ENCODE measurements at regions not wholly inside any gene's neighbourhood (a gene's known extent, or its start where the extent isn't known, plus 50 kb on each side); places are given as distances from the start of the nearest gene placed in this dataset.

- Histone ChIP-seq H3K4me3 (ENCODE audit: low read length) (no peak overlapping the region), H3K4me1 (ENCODE audit: insufficient read depth, low read length) (no peaks in the 10 kb centered on the region), H3K27me3 (ENCODE audit: control insufficient read depth in 1 of 2, insufficient read depth in 2 of 2, low read length in 2 of 2) (no peaks in the 10 kb centered on the region), H3K27ac (ENCODE audit: low read depth in 1 of 2, low read length in 2 of 2) (no peak overlapping the region), H3K9me3 (ENCODE audit: control insufficient read depth in 1 of 2, insufficient read depth in 1 of 2, low read length in 2 of 2) (peaks cover 0 to 17% of the 10 kb centered on the region in 2 experiments), H3K36me3 (ENCODE audit: insufficient read depth, low read length) (no peaks in the 10 kb centered on the region)
- Mint-ChIP-seq H3K4me3 (no peak overlapping the region), H3K27me3 (no peaks in the 10 kb centered on the region), H3K27ac (no peak overlapping the region), H3K9me3 (no peaks in the 10 kb centered on the region), H3K36me3 (ENCODE audit: low read depth) (no peaks in the 10 kb centered on the region), H3K4me1 (ENCODE audit: low read depth) (no peaks in the 10 kb centered on the region)
- ChIA-PET POLR2A (no interaction called here), CTCF (no interaction called here)
- DNase-seq, result no peak
- ATAC-seq (ENCODE audit: poor library complexity), result no peak
- intact Hi-C loops (cut with DNase I, micrococcal nuclease), result no loop called here
- TF ChIP-seq CTCF (IDR thresholded peaks at IDR 0.05), result no peak
Observed at GRCh38 chr4:3643518-3644433, 111.6 kb upstream of the LRPAP1 start.

- no peak for ATAC-seq (ENCODE audit: poor library complexity)
- Mint-ChIP-seq H3K27me3 (no peaks in the 10 kb centered on the region), H3K4me3 (no peak overlapping the region), H3K4me1 (ENCODE audit: low read depth) (no peaks in the 10 kb centered on the region), H3K36me3 (ENCODE audit: low read depth) (no peaks in the 10 kb centered on the region), H3K27ac (no peak overlapping the region), H3K9me3 (no peaks in the 10 kb centered on the region)
- intact Hi-C loops (cut with DNase I, micrococcal nuclease), result no loop called here
- Histone ChIP-seq H3K9me3 (ENCODE audit: control insufficient read depth in 1 of 2, insufficient read depth in 1 of 2, low read length in 2 of 2) (peaks cover 0 to 17% of the 10 kb centered on the region in 2 experiments), H3K4me1 (ENCODE audit: insufficient read depth, low read length) (no peaks in the 10 kb centered on the region), H3K27me3 (ENCODE audit: control insufficient read depth in 1 of 2, insufficient read depth in 2 of 2, low read length in 2 of 2) (no peaks in the 10 kb centered on the region), H3K36me3 (ENCODE audit: insufficient read depth, low read length) (no peaks in the 10 kb centered on the region), H3K4me3 (ENCODE audit: low read length) (no peak overlapping the region), H3K27ac (ENCODE audit: low read depth in 1 of 2, low read length in 2 of 2) (no peak overlapping the region)
- ChIA-PET POLR2A (no interaction called here), CTCF (no interaction called here)
- DNase-seq, result no peak
- TF ChIP-seq CTCF (IDR thresholded peaks at IDR 0.05), result no peak
Observed at GRCh38 chr4:3642806-3643517, 110.7 kb upstream of the LRPAP1 start.

- no peaks in the 10 kb centered on the region for H3K27me3 Mint-ChIP-seq
- ATAC-seq (ENCODE audit: poor library complexity) (no peak), DNase-seq (no peak)
- peaks cover 0 to 17% of the 10 kb centered on the region in 2 experiments for H3K9me3 ChIP-seq (ENCODE audit: control insufficient read depth in 1 of 2, insufficient read depth in 1 of 2, low read length in 2 of 2)
- no peaks in the 10 kb centered on the region for H3K36me3 Mint-ChIP-seq (ENCODE audit: low read depth)
- no peaks in the 10 kb centered on the region for H3K27me3 ChIP-seq (ENCODE audit: control insufficient read depth in 1 of 2, insufficient read depth in 2 of 2, low read length in 2 of 2)
- H3K4me1 ChIP-seq (ENCODE audit: insufficient read depth, low read length), result no peaks in the 10 kb centered on the region
- no peaks in the 10 kb centered on the region for H3K4me1 Mint-ChIP-seq (ENCODE audit: low read depth)
- POLR2A ChIA-PET, result no interaction called here
- no peaks in the 10 kb centered on the region for H3K36me3 ChIP-seq (ENCODE audit: insufficient read depth, low read length)
- H3K9me3 Mint-ChIP-seq, result no peaks in the 10 kb centered on the region
- CTCF ChIA-PET, result no interaction called here
- H3K27ac Mint-ChIP-seq, result no peak overlapping the region
- H3K27ac ChIP-seq (ENCODE audit: low read depth in 1 of 2, low read length in 2 of 2), result no peak overlapping the region
- intact Hi-C loops (cut with DNase I, micrococcal nuclease), result no loop called here
- no peak overlapping the region for H3K4me3 Mint-ChIP-seq
- H3K4me3 ChIP-seq (ENCODE audit: low read length), result no peak overlapping the region
- no peak for TF ChIP-seq CTCF (IDR thresholded peaks at IDR 0.05)
Observed at GRCh38 chr4:3642056-3642630, 109.9 kb upstream of the LRPAP1 start.
